Liver (tissue), 8 donors: ENCODE measurements at regions not wholly inside any gene's neighbourhood (a gene's known extent, or its start where the extent isn't known, plus 50 kb on each side); places are given as distances from the start of the nearest gene placed in this dataset.

ENCODE experiments used
- DNase-seq: peaks from one replicate; pipeline ENCODE4 v3.0.0-alpha.2; 2017; ENCODE audit warnings: low spot score
- H3K27ac ChIP-seq, 2 donors: one replicate each; pipeline ENCODE4 v1.7.0; 2013; ENCODE audit warnings: inconsistent platforms in 2 of 2, low read length in 2 of 2, control low read depth in 1 of 2, low read depth in 1 of 2, mild to moderate bottlenecking in 1 of 2
- H3K27me3 ChIP-seq, 4 donors: one replicate each; pipeline versions ENCODE4 v1.6.1 to v1.7.0; 2013; ENCODE audit warnings: low read length in 3 of 4, inconsistent platforms in 1 of 4, mild to moderate bottlenecking in 1 of 4, moderate library complexity in 1 of 4; ENCODE audit not compliant: control insufficient read depth in 4 of 4, insufficient read depth in 4 of 4
- H3K36me3 ChIP-seq, 4 donors: one replicate each; pipeline versions ENCODE4 v1.6.1 to v1.7.0; 2013; ENCODE audit warnings: low read length in 3 of 4, mild to moderate bottlenecking in 3 of 4, low read depth in 1 of 4, moderate library complexity in 1 of 4; ENCODE audit not compliant: control insufficient read depth in 4 of 4, insufficient read depth in 3 of 4
- H3K4me1 ChIP-seq, 4 donors: one replicate each; pipeline versions ENCODE4 v1.6.1 to v1.7.0; 2013; ENCODE audit warnings: low read length in 3 of 4, mild to moderate bottlenecking in 3 of 4, moderate library complexity in 1 of 4; ENCODE audit not compliant: control insufficient read depth in 4 of 4, insufficient read depth in 4 of 4
- H3K4me3 ChIP-seq, 3 donors: one replicate each; pipeline versions ENCODE4 v1.6.1 to v1.7.0; 2013; ENCODE audit warnings: low read length in 3 of 3, control low read depth in 1 of 3, low read depth in 1 of 3, mild to moderate bottlenecking in 1 of 3
- H3K9ac ChIP-seq, 2 donors: one replicate each; pipeline ENCODE4 v1.7.0; 2013; ENCODE audit warnings: low read length in 2 of 2, mild to moderate bottlenecking in 2 of 2, moderate library complexity in 2 of 2, control low read depth in 1 of 2, low read depth in 1 of 2
- H3K9me3 ChIP-seq, 4 donors: one replicate each; pipeline versions ENCODE4 v1.6.1 to v1.7.0; 2013; ENCODE audit warnings: low read length in 3 of 4; ENCODE audit not compliant: control insufficient read depth in 4 of 4
- EGR1 ChIP-seq, 2 donors: IDR thresholded peaks; 2 replicates each; pipeline ENCODE4 v1.6.1; 2016 to 2018; ENCODE audit warnings: antibody characterized with exemption in 2 of 2, low read depth in 2 of 2
- FOXA1 ChIP-seq: IDR thresholded peaks from 2 replicates; pipeline ENCODE4 v1.6.1; 2016; ENCODE audit warnings: antibody characterized with exemption
- FOXA2 ChIP-seq: IDR thresholded peaks from 2 replicates; pipeline ENCODE4 v1.6.1; 2016; ENCODE audit warnings: antibody characterized with exemption
- GABPA ChIP-seq, 2 donors: IDR thresholded peaks in 1 of 2; conservative IDR thresholded peaks in 1 of 2; 2 replicates each; pipeline ENCODE4 v1.6.1; 2016; ENCODE audit warnings: antibody characterized with exemption in 2 of 2, mild to moderate bottlenecking in 1 of 2, moderate library complexity in 1 of 2
- HNF4A ChIP-seq, 2 donors: conservative IDR thresholded peaks; 2 replicates each; pipeline ENCODE4 v1.6.1; 2016; ENCODE audit warnings: antibody characterized with exemption in 2 of 2, mild to moderate bottlenecking in 2 of 2
- HNF4G ChIP-seq: IDR thresholded peaks from 2 replicates; pipeline ENCODE4 v1.6.1; 2016; ENCODE audit warnings: antibody characterized with exemption
- JUND ChIP-seq, 2 donors: IDR thresholded peaks; 2 replicates each; pipeline ENCODE4 v1.6.1; 2016; ENCODE audit warnings: antibody characterized with exemption in 2 of 2
- NR2F2 ChIP-seq: IDR thresholded peaks from 2 replicates; pipeline ENCODE4 v1.6.1; 2016; ENCODE audit warnings: antibody characterized with exemption
- RAD21 ChIP-seq, 2 donors: IDR thresholded peaks; 2 replicates each; pipeline ENCODE4 v1.6.1; 2016; ENCODE audit warnings: antibody characterized with exemption in 2 of 2, mild to moderate bottlenecking in 2 of 2
- RXRA ChIP-seq, 2 donors: IDR thresholded peaks; 2 replicates each; pipeline ENCODE4 v1.6.1; 2017 to 2018; ENCODE audit warnings: antibody characterized with exemption in 2 of 2, mild to moderate bottlenecking in 1 of 2
- SP1 ChIP-seq: IDR thresholded peaks from 2 replicates; pipeline ENCODE4 v1.6.1; 2018; ENCODE audit warnings: antibody characterized with exemption, mild to moderate bottlenecking
- TAF1 ChIP-seq: conservative IDR thresholded peaks from 2 replicates; pipeline ENCODE4 v1.6.1; 2016; ENCODE audit warnings: antibody characterized with exemption, mild to moderate bottlenecking
- YY1 ChIP-seq: IDR thresholded peaks from 2 replicates; pipeline ENCODE4 v1.6.1; 2016; ENCODE audit warnings: antibody characterized with exemption, mild to moderate bottlenecking
- WGBS: extraction: QIAGEN DNeasy Blood & Tissue Kit; methylation state at CpG from one replicate; pipeline ENCODE4 v1.1.7; 2013; 5-methylcytosine and 5-hydroxymethylcytosine counted together
- TF ChIP-seq, protein P1 (sequence below): IDR thresholded peaks from 2 replicates; pipeline ENCODE4 v1.6.1; 2016; ENCODE audit warnings: antibody characterized with exemption, mild to moderate bottlenecking
- TF ChIP-seq, protein P2 (sequence below): fragments of 150-350 bp; IDR thresholded peaks from 2 replicates; pipeline ENCODE4 v1.5.1; 2017; ENCODE audit warnings: improper control_type of control experiment, low read depth, low read length; ENCODE audit not compliant: missing input control
- TF ChIP-seq, protein P3 (sequence below): IDR thresholded peaks from 2 replicates; pipeline ENCODE4 v1.6.1; 2016; ENCODE audit warnings: antibody characterized with exemption
- TF ChIP-seq, protein P4 (sequence below): IDR thresholded peaks from 2 replicates; pipeline ENCODE4 v1.6.1; 2016; ENCODE audit warnings: antibody characterized with exemption
- TF ChIP-seq, protein P5 (sequence below): IDR thresholded peaks from 2 replicates; pipeline ENCODE4 v1.6.1; 2016; ENCODE audit warnings: antibody characterized with exemption
- donor health status: healthy.
- donor health status: healthy.
- donor health status: healthy.
- donor health status: healthy.
- donor health status: healthy.

DNA sequence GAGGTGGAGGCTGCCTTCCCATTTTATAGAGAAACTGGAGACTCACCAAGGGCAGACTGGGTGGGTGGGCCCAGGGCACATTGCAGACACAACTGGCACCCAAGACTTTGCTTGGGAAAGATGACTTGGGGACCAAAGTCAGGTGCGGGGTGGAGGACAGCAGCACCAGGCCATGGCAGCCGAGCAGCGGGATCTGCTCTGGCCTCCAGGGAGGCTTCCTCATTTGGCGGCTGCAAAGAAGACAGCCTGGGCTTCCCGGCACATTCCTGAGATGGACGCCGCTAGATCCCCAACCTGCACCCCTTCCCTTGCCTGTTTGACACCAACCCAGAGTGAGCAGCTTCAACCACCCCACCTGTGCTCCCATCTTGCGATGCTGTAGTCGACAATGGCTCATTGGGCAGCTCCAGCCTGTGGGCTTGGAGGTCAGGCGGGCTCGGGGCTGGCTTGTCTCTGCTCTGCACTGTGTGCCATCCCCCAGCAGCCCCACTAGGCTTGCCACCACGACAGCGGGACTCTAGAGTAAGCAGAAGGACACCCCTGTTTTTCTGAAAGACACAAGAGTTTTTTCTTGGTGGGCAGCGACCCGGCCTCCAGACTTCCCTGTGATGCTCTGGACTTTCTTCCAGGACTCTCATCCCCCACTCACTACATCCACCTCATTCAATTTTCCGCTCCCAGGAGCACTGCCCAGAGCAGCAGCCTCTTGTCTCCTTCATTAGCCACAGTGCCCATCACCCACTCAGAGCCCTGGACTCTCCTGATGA is 184.9 kb upstream of the CST7 start:
- Histone ChIP-seq H3K36me3 (no peaks in the 10 kb centered on the region), H3K9ac (no peak overlapping the region), H3K9me3 (peaks cover 0 to 5% (median 2%) of the 10 kb centered on the region in 4 donors), H3K4me1 (no peaks in the 10 kb centered on the region), H3K27me3 (no peaks in the 10 kb centered on the region), H3K4me3 (no peak overlapping the region), H3K27ac (no peak overlapping the region)
- TF ChIP-seq TAF1 (no peak), EGR1 (IDR thresholded peaks at IDR 0.05; ENCODE audit: low read depth in 2 of 2) (no peak), FOXA1 (no peak), FOXA2 (no peak), NR2F2 (no peak), RXRA (IDR thresholded peaks at IDR 0.05) (no peak), HNF4G (no peak), RAD21 (IDR thresholded peaks at IDR 0.05) (no peak), SP1 (no peak), HNF4A (conservative IDR thresholded peaks at IDR 0.05) (no peak), JUND (IDR thresholded peaks at IDR 0.05) (no peak), YY1 (no peak), GABPA (IDR thresholded peaks at IDR 0.05 in 1 of 2, conservative IDR thresholded peaks at IDR 0.05 in 1 of 2) (no peak)
- TF ChIP-seq, protein P1, sequence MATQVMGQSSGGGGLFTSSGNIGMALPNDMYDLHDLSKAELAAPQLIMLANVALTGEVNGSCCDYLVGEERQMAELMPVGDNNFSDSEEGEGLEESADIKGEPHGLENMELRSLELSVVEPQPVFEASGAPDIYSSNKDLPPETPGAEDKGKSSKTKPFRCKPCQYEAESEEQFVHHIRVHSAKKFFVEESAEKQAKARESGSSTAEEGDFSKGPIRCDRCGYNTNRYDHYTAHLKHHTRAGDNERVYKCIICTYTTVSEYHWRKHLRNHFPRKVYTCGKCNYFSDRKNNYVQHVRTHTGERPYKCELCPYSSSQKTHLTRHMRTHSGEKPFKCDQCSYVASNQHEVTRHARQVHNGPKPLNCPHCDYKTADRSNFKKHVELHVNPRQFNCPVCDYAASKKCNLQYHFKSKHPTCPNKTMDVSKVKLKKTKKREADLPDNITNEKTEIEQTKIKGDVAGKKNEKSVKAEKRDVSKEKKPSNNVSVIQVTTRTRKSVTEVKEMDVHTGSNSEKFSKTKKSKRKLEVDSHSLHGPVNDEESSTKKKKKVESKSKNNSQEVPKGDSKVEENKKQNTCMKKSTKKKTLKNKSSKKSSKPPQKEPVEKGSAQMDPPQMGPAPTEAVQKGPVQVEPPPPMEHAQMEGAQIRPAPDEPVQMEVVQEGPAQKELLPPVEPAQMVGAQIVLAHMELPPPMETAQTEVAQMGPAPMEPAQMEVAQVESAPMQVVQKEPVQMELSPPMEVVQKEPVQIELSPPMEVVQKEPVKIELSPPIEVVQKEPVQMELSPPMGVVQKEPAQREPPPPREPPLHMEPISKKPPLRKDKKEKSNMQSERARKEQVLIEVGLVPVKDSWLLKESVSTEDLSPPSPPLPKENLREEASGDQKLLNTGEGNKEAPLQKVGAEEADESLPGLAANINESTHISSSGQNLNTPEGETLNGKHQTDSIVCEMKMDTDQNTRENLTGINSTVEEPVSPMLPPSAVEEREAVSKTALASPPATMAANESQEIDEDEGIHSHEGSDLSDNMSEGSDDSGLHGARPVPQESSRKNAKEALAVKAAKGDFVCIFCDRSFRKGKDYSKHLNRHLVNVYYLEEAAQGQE: no peak
- TF ChIP-seq, protein P2, sequence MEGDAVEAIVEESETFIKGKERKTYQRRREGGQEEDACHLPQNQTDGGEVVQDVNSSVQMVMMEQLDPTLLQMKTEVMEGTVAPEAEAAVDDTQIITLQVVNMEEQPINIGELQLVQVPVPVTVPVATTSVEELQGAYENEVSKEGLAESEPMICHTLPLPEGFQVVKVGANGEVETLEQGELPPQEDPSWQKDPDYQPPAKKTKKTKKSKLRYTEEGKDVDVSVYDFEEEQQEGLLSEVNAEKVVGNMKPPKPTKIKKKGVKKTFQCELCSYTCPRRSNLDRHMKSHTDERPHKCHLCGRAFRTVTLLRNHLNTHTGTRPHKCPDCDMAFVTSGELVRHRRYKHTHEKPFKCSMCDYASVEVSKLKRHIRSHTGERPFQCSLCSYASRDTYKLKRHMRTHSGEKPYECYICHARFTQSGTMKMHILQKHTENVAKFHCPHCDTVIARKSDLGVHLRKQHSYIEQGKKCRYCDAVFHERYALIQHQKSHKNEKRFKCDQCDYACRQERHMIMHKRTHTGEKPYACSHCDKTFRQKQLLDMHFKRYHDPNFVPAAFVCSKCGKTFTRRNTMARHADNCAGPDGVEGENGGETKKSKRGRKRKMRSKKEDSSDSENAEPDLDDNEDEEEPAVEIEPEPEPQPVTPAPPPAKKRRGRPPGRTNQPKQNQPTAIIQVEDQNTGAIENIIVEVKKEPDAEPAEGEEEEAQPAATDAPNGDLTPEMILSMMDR: no peak
- TF ChIP-seq, protein P3, sequence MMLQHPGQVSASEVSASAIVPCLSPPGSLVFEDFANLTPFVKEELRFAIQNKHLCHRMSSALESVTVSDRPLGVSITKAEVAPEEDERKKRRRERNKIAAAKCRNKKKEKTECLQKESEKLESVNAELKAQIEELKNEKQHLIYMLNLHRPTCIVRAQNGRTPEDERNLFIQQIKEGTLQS: no peak
- TF ChIP-seq, protein P4, sequence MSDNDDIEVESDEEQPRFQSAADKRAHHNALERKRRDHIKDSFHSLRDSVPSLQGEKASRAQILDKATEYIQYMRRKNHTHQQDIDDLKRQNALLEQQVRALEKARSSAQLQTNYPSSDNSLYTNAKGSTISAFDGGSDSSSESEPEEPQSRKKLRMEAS: no peak
- TF ChIP-seq, protein P5, sequence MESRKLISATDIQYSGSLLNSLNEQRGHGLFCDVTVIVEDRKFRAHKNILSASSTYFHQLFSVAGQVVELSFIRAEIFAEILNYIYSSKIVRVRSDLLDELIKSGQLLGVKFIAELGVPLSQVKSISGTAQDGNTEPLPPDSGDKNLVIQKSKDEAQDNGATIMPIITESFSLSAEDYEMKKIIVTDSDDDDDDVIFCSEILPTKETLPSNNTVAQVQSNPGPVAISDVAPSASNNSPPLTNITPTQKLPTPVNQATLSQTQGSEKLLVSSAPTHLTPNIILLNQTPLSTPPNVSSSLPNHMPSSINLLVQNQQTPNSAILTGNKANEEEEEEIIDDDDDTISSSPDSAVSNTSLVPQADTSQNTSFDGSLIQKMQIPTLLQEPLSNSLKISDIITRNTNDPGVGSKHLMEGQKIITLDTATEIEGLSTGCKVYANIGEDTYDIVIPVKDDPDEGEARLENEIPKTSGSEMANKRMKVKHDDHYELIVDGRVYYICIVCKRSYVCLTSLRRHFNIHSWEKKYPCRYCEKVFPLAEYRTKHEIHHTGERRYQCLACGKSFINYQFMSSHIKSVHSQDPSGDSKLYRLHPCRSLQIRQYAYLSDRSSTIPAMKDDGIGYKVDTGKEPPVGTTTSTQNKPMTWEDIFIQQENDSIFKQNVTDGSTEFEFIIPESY: no peak
- 90% methylated on average over 16 of the region's 16 CpGs for WGBS
- DNase-seq: no peak
